ENCODE measurements at regions not wholly inside any gene's neighbourhood (a gene's known extent, or its start where the extent isn't known, plus 50 kb on each side); places are given as distances from the start of the nearest gene placed in this dataset.

DNA sequence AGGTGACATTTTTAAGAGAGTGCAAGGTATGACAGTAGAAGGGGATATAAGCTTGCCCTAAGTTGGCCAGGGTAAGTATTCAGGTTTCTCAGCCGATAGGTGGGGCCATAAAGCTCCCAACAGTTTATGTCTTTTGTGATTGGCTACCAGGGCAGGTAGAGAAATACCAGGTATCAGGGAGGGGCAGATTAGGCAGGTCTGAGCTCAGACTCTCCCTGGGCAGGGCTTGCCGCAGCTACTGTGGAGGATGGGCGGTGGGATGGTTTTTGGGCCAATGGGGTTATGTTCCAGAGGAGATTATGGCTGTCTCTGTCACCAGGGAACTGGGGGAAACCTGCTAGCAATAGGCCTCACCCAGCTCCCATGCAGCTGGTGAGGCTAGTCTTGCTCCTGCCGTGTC, 211.6 kb downstream of the PTH2R start:
- TF ChIP-seq, protein P1, sequence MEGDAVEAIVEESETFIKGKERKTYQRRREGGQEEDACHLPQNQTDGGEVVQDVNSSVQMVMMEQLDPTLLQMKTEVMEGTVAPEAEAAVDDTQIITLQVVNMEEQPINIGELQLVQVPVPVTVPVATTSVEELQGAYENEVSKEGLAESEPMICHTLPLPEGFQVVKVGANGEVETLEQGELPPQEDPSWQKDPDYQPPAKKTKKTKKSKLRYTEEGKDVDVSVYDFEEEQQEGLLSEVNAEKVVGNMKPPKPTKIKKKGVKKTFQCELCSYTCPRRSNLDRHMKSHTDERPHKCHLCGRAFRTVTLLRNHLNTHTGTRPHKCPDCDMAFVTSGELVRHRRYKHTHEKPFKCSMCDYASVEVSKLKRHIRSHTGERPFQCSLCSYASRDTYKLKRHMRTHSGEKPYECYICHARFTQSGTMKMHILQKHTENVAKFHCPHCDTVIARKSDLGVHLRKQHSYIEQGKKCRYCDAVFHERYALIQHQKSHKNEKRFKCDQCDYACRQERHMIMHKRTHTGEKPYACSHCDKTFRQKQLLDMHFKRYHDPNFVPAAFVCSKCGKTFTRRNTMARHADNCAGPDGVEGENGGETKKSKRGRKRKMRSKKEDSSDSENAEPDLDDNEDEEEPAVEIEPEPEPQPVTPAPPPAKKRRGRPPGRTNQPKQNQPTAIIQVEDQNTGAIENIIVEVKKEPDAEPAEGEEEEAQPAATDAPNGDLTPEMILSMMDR (conservative IDR thresholded peaks at IDR 0.05) = no peak
- no peak for TF ChIP-seq ZFX (IDR thresholded peaks at IDR 0.05)
